ENCODE measurements at regions not wholly inside any gene's neighbourhood (a gene's known extent, or its start where the extent isn't known, plus 50 kb on each side); places are given as distances from the start of the nearest gene placed in this dataset.
"Not testable (repeated sequence)": the region's sequence is repeated elsewhere in the genome, so short reads cannot be mapped to it uniquely, and the experiment has no call there.

GRCh38 chr4:3953140-3953489 lies 186.9 kb downstream of the ADRA2C start:
- DNase-seq: not testable (repeated sequence)

- peak in 47 of 56 donors; percentile 12 to 88 (median 56) for DNase-seq
Measured at GRCh38 chr4:3954540-3955320, 188.5 kb downstream of the ADRA2C start.

- DNase-seq: peak; percentile 80 to 98 (median 95)
Measured at GRCh38 chr4:3955321-3956164, 189.4 kb downstream of the ADRA2C start.

GRCh38 chr4:3956165-3956867 lies 190.1 kb downstream of the ADRA2C start:
- DNase-seq: peak in 1 of 56 donors; percentile 46

GRCh38 chr4:3961091-3961672 lies 195.0 kb downstream of the ADRA2C start:
- not testable (repeated sequence) for DNase-seq

- not testable (repeated sequence) for DNase-seq
Measured at GRCh38 chr4:3964572-3965278, 198.5 kb downstream of the ADRA2C start.

GRCh38 chr4:3967204-3967603 lies 201.0 kb downstream of the ADRA2C start:
- DNase-seq: not testable (repeated sequence)

- not testable (repeated sequence) for DNase-seq
Measured at GRCh38 chr4:3972626-3973025, 206.4 kb downstream of the ADRA2C start.

GRCh38 chr4:3973581-3974200 lies 207.5 kb downstream of the ADRA2C start:
- peak in 2 of 56 donors; percentile 1 to 15 for DNase-seq

- DNase-seq: peak in 1 of 56 donors; percentile 25
Measured at GRCh38 chr4:3983518-3984125, 217.4 kb downstream of the ADRA2C start.

GRCh38 chr4:3984796-3985195 lies 218.6 kb downstream of the ADRA2C start:
- not testable (repeated sequence) for DNase-seq

- DNase-seq: not testable (repeated sequence)
Measured at GRCh38 chr4:3986412-3986811, 220.2 kb downstream of the ADRA2C start.

GRCh38 chr4:3997386-3997785 lies 229.3 kb downstream of the OTOP1 start:
- DNase-seq: not testable (repeated sequence)

GRCh38 chr4:4004036-4004435 lies 222.7 kb downstream of the OTOP1 start:
- not testable (repeated sequence) for DNase-seq

GRCh38 chr4:4004702-4005101 lies 222.0 kb downstream of the OTOP1 start:
- not testable (repeated sequence) for DNase-seq

GRCh38 chr4:4006356-4006755 lies 220.4 kb downstream of the OTOP1 start:
- not testable (repeated sequence) for DNase-seq

- DNase-seq: not testable (repeated sequence)
Measured at GRCh38 chr4:4019071-4019470, 207.7 kb downstream of the OTOP1 start.

- DNase-seq: not testable (repeated sequence)
Measured at GRCh38 chr4:4021161-4021560, 205.6 kb downstream of the OTOP1 start.

GRCh38 chr4:4026708-4027107 lies 200.0 kb downstream of the OTOP1 start:
- DNase-seq: not testable (repeated sequence)

GRCh38 chr4:4028752-4029151 lies 198.0 kb downstream of the OTOP1 start:
- not testable (repeated sequence) for DNase-seq
